A204.1 (cell line): ENCODE measurements at regions not wholly inside any gene's neighbourhood (a gene's known extent, or its start where the extent isn't known, plus 50 kb on each side); places are given as distances from the start of the nearest gene placed in this dataset.

ENCODE experiments used
- FAIRE-seq: peaks from 2 replicates; lab custom pipeline; 2012; peaks lifted over from hg19 to GRCh38; lab: Jason Lieb, UNC

- FAIRE-seq = no peak
Measured at GRCh38 chr12:20264608-20265114, 103.7 kb upstream of the PDE3A start.

GRCh38 chr12:20268121-20268732 is 100.1 kb upstream of the PDE3A start:
- no peak for FAIRE-seq

DNA sequence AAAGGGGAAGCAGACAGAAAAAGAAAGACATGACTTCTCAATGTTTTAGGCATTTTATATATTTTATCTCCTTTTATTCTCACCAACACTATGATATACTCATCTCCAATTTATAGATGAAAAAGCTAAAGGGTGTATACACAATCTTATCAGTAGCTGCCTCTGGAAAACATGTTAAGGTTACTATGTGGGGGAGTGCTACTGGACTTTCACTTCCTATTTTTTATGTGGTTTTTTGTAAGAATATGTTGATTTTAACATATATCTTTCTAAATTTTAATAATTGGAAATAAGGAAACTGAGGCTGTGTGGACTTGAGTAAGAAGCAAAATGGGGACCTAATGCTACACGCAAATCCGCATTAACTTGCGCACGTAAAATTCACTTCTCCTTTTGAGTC is 99.6 kb upstream of the PDE3A start:
- FAIRE-seq = no peak

- no peak for FAIRE-seq
Measured at GRCh38 chr12:20269337-20270067, 98.8 kb upstream of the PDE3A start.

DNA sequence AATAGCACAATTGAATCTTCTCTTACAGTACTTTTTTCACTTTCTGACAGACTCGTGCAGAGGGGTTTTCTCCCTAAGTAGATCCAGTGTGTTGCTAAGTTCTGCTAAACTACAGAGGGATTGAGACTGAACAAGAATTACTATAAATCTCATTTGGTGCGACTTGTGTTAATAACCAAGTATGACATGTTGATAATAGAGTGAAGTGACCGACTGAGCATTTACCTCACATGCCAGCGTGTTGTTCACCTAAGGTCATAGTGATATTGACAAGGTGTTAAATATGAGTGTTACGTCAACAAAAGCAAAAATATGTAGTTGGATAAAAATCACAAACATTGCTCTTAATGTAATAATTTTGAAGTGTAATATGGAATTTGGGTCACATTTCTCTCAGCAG is 97.8 kb upstream of the PDE3A start:
- no peak for FAIRE-seq

GRCh38 chr12:20272161-20272560 is 96.2 kb upstream of the PDE3A start:
- FAIRE-seq = no peak

DNA sequence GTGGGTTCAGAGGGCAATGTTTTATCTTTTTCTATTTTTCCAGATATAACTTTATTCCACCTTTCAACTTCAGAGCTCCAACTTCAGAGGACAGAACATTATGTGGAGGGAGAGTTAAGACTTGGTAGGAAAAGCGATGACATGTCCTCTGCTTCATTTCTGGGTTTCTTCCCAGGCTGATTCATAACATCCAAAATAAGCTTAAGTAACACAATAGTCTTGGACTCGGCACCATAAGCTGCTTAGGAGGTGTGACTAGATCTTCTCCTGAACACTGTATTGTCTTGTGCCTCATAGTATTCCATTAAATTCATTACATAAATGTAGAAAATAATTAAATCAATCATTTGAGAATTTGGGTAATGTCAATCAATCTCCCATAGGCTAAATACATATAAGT is 95.5 kb upstream of the PDE3A start:
- no peak for FAIRE-seq

GRCh38 chr12:20274008-20274407 is 94.3 kb upstream of the PDE3A start:
- FAIRE-seq = no peak

DNA sequence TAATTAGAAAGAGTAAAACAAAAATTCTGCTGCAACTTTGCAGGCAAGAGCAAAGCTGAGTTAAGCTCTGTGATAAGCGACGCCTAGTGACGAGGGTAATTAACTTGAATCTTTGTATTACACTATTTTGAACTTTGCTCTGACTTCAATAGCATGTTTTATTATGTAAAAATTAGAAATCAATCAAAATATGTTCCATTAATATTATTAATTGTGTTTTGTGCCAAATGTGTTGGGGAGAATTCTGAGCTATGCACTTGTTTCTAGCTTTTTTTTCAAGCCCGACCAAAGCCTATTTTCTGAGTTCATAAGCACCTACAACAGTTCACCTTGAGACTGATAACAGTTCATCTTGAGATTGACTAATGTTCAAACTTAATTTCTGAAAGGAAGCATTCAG is 90.1 kb upstream of the PDE3A start:
- FAIRE-seq = no peak

GRCh38 chr12:20280515-20280914 is 87.8 kb upstream of the PDE3A start:
- no peak for FAIRE-seq

DNA sequence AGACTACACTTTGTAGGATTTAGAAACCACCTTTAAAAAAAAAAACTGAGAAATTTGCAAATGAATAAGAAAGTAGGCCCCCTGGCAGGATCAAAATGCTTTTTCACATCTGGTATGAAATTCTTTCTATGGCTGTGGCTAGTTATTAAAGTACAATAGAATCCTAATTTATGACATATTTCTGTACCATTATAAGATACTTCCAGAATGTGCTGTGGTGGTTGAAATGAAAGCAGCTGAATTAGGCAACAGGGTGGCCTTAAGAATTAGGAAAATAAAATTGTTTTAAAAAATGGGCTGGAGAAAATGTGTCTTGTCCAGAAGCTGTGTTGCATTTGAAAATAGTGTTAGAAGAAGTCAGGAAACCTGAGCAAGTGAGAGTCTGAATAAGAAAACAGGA is 85.9 kb upstream of the PDE3A start:
- FAIRE-seq = no peak

DNA sequence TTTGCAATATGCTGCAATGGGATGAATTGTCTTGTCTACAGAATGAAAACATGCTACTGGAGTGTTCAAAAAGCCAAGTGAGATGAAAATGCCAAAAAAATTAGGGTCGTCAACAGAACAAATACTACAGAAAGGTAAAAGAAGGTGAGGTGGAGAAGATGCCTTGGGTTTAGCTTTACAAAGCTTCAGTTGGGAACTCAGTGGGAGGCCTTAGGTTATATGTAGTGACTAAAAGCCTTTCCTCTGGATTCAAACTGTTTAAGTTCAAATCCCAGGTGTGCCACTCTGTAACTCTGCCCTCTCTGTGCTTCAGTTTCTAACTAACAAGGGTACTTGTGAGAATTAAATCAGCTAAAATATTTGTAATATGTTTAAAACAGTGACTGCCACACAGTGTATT is 84.9 kb upstream of the PDE3A start:
- no peak for FAIRE-seq

DNA sequence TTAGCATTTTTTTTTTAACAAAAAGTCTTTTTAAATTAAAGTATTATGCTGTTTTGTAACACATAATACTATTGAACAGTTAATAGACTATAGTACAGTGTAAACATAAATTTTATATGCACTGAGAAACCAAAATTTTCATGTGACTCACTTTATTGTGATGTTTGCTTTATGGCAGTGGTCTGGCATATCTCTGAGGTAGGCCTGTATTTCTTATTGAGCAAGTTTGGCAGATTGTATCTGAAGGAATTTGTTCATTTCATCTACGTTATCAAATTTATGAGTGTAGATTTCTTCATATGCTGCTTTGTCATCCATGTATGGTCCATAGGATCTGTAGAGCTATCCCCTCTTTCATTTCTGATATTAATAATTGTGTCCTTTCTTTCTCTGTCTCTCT is 78.8 kb upstream of the PDE3A start:
- FAIRE-seq = no peak

DNA sequence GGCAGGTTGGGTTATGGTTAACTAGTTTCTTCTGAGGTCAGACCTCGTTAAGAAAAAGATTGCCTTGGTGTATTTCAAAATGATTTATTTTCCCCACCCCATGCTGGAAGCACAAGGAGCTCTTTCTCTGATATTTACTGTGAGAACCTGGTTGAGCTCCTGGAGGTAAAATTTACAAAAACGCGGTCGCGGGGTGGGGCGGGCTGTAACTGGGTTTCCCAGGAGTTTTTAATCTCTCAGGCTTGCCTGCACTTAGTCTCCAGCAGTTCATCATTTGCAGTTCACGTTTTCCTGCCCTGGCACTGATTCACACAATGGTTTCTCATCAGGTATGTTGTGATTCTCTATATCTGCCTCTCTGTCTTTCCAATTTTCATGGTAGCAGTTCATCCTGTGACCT is 67.9 kb upstream of the PDE3A start:
- no peak for FAIRE-seq

DNA sequence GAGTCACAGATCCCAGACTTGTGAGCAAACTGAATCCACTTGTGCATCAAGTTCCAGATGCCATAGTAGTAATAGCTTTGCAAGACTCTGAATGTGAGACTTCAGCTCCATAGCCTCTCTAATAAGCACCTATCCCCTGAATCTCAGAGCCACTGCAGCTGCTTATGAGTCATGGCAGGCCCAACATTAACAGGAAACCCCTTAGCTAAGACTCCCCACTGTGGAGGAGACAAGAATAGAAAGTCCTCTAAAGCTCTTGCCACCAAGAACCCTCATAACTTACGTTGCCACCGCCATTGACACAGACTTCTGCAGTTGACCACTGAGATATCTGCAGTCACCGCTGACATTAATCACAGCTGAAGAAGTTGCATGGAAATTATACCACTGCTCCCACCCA is 62.9 kb upstream of the PDE3A start:
- no peak for FAIRE-seq

GRCh38 chr12:20309504-20310148 is 58.7 kb upstream of the PDE3A start:
- no peak for FAIRE-seq

DNA sequence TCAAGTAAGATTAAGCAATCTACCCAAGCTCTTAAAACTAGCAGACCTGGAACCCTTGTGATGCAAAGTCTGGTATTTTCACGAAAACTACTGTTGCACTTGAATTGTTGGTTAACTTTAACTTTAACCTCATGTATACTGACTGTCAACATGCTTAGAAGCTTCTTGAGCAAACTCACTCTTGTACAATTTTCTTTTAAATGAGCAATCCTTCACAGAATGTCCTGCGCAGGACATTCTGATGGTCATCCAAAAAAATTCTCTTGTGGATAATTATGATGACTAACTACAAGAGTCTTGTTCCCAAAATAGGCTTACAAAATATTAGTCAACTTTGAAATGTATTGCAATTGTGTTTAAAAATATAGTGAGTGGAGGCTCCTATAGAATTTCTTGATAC is 54.0 kb upstream of the PDE3A start:
- no peak for FAIRE-seq

DNA sequence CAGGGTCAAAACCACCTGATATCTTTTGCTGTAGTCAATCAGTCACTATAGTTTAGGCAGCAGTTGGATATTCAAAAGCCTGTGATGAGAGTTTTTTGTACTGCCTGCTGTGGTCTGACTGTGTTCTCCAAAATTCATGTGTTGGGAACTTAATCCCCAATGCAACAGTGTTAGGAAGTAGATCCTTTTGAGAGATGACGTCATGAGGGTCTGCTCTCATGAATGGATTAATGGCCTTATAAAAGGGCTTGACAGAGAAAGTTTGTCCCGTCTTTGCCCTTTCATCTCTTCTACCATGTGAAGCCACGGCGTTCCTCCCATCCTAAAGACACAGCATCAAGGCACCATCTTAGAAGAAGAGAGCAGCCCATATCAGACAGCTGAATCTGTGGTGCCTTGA is 50.8 kb upstream of the PDE3A start:
- no peak for FAIRE-seq
